NCI-H2107 treated with DMSO at 0.1 percent for 48 hours (cell line): ENCODE measurements at regions not wholly inside any gene's neighbourhood (a gene's known extent, or its start where the extent isn't known, plus 50 kb on each side); places are given as distances from the start of the nearest gene placed in this dataset.

Experiments
- DNase-seq: peaks from one replicate; lab custom pipeline; 2025; ENCODE audit not compliant: unreplicated experiment; lab: John Stamatoyannopoulos, UW

DNA sequence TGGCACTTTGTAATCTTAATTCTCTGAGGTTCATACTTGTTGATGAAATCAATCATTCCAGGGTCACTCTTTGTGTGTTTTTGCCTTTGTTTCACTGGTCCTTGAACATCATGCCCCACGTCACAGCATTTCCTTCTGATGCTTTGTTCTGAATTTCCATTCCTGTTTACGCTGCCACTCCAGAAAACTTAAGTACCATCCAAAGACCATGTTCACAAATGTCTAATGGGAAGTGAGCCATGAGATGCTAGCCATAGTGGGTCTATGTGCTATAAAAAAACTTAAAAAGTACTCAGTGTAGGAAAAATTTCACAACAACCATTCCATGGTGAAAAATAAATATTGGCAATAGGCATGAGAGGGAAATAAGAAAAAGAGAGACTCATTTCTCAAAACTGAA, 232.0 kb downstream of the IBTK start:
- DNase-seq = no peak

DNA sequence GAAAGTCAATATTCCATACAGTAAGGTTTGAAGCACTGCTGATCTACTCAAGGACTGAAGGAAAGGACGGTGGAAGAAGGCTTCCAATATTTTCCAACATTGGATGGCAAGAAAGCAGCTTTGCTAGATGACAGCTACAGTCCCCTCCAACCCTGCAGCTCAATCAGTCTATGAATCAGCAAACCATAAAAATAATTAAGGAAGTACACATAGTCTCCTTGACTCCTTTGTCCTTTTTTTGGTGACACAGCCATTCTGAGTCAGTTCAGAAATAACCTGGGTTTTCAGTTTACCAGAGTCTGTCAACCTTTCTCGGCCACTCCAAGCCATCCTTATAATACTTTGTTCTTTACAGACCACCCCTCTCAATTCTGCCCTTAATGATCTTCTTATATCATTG, 232.5 kb downstream of the IBTK start:
- DNase-seq = no peak

DNA sequence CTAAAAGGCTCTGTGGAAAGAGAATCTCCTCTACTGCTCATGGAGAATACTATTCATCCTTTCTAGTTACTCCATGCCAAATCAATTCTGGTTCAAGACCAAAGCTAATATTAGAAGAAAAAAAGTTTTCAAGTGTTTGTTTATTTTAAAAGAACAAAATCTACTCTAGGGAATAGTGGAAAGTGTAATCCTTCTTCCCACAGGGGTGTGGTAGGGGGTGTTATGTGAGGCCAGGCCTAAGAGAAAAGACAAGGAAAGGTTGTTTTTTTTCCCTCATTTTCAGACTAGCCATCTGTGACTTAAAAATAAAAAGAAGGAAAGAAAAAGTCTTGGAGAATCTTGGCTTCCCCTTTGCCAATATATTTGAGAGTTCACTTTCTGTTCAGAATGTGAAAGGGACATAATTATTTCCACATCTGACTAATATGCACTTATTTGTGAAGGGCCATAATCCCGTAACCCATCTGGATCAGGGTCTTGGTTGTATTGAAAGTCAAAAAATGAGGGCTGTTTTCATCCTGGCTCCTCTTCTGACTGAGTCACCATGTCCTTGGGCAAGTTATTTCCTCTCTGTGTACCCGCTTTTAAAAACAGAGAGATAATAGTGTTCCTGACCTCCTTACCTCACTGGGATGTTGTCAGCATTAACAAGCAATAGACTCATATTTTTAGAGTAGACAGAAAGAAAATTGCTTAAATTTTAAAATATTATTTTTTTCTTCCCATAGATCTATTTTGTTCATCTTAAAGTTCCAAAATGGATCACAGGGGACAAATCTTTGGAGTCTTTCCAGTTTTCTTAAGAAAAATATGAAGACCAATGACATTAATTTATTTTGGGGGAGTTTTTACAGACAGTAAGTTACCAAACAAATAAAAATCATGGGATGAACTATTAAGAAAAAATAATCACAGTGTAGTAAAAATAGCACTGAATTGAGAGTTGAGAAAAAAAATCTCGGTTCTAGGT, 233.7 kb downstream of the IBTK start:
- no peak for DNase-seq

DNA sequence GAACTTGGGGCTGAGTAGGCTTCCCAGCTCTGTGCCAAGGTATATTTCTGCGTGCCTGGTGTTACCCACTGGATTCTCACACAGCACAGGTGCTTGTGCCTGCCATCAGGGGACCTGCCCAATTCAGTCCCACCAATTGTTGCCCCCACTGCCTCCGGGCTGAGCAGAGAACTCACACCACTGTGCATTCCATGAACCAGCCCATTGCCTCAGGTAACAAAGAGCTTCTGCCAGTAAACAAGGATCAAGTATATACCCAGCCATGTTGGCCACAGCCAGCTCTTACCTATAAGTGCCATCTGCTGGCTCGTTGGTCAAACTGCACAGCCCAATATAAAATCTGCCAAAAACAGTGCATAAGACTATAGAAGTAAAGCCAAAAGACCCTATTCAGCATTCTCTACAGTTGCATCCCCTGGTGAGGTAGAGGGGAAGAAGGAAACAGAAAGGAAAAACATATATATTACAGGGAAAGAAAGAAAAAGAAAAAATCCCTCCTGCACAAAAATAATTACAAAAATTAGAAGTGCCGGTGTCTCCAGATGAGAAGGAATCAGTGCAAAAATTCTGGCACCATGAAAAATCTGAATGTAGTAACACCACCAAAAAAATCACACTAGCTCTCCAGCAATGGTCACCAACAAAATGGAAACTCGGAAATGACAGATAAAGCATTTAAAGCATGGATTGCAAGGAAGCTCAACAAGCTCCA, 241.4 kb downstream of the IBTK start:
- no peak for DNase-seq

DNA sequence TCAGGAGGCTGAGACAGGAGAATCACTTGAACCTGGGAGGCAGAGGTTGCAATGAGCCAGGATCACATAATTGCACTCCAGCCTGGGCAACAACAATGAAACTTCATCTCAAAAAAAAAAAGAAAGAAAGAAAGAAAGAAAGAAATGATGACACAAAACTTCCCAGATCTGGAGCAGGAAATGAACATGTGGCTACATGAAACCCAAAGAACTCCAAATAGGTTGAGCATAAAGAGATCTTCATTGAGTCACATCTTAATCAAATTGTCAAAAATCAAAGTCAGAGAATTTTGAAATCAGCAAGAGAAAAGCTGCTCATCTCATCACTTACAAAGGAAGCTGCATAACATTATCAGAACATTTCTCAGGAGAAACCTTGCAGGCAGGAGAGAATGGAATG, 247.0 kb downstream of the IBTK start:
- no peak for DNase-seq

DNA sequence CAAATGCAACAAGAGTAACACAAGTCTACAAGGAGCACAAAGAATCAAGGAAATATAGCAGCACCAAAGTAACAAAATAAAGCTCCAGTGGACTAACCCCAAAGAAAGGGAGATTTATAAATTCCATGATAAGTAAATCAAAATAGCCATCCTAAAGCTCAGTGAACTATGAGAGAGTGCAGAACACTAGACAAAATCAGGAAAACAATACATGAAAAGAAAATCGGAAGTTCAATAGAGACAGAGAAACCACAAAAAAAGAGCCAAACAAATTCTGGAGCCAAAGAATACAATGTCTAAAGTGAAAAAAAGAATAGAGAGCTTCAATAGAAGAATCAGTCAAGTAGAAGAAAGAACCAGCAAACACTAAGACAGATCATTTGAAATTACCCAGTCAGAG, 247.3 kb upstream of the TENT5A start:
- no peak for DNase-seq

DNA sequence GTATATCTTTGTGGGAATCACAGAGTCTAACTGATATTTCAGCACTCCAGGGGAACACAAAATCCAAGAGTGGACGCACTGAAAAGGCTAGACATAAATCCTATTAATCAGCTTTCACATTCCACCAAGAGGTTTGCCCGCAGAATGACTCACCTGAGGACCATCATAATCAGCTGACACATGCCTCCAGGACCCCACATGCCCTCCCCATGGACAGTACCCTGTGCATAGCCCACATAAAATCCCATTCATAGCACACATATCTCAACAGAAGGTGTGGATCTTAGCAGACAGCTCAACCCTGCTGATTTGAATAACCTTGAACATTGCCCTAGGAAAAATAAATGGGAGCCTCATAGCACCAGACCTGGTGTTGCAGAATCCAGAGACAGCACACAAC, 246.8 kb upstream of the TENT5A start:
- DNase-seq = no peak

DNA sequence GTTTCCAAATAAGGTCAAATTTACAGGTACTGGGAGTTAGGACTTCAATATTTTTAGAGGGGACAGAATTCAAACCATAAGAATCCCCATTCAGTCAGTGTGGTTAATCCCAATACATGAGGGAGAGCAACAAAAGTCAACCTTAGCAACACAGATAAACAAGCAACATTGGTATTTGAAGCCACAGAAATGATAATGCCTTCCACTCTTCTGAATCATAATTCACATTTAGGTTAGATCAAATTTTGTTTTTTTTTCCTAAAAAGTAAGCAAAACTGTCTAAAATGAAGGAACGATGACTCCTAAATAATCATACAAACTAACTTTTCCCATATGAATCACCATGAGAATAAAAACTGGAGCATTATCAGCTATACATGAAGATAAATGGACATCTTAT, 246.0 kb upstream of the TENT5A start:
- DNase-seq = no peak

DNA sequence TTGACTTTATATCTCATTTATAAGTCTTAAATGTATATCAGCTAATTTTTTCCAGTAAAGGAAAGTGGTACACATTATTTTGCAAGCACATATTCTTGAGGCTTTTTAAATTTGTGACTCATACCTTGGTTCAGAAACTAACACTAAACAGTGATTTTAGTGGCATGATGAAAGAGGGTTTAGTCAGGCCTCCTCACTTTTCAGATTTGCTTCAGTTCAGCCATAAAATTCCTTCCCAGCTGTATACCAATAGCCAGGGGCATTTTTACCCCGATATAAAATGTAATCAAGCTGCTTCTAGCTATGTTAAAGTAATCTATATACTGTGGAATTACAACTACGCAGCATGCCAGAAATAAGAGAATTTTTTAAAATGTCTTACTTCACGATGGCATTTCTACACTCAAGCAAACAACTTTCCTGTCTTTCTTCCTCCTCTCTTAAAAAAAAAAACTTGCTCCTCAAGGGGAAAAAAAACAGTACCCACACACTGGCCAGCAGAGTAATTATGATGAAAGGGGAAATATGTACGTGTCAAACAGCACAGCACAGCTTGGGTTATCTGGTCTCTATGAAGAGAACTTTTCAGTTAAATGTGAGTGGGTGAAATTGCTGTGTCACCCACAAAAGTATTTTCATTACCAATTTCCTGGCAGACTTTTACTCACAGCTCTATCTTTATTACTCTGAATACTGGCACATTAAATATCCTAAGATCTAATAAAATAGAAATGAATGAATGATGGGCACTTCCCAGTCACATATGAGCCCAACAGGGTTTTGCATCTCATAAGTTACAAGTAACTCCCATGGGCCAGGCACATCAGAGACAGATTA, 244.8 kb upstream of the TENT5A start:
- no peak for DNase-seq

DNA sequence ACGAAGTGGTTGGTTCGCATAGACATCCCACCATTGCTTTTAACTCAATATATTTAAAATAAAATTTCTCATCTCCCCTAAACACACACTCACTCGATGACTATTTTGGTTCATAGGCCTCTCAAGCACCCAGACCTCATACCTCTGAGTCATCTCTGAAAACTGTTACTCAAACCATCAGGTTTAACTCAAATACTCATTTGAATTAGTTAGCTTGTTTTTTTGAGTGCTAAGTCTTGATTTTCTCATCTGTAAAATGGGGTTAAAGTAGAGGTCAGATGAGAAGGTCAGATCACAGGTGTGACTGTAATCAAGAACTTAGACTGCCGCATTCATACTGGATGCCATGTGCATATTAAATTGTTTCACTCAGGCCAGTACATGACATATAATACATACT, 243.9 kb upstream of the TENT5A start:
- no peak for DNase-seq

DNA sequence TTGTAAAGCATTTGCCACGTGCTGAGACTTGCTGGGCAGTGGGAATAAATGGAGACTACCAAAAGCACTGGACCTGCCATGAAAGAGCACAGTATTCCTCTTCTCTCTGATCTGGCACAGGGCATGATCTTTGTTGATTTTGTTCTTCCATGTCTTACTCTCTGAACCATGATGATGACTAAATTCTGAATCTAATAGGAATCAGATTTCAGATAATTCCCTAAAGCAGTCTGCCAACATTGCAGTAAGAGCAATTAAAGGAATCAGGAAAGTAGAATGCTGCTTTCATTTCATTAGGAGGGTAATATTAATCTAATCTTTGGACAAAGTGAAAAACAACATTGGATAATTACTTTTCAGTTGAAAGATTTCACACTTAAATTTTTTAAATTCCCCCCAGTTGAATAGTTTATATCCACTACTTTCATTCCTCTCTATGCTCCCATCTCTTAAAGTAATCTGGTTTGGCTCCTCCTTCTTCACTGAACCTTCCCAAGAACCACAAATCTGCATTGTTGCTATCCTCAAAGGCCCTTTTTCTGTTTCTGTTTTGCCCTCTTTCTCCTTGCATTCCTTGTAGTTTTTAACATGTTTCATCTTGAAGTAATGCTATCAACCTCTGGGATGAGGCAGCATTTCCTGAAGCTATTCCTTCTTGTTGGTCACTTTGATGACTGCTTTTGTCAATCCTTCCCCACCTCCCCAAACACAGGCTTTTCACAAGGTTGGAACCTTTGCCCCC, 243.2 kb upstream of the TENT5A start:
- no peak for DNase-seq

DNA sequence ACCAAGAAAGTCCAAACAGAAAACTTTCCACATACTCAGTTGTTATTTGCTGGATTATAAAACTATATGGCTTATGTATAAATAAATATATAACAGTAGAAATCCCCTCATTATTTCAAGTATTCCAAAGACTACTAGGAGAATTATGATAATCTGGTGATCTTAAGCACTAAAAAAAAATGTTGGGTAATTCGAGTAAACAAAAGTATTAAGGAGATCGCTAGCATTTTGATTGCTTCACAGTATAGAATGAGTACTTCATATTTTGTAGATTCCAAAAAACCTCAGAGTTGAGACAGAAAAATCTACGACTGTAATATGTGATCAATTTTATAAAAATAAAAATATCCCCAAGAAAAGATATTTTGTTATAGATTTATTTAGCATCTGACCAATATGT, 236.4 kb upstream of the TENT5A start:
- no peak for DNase-seq

DNA sequence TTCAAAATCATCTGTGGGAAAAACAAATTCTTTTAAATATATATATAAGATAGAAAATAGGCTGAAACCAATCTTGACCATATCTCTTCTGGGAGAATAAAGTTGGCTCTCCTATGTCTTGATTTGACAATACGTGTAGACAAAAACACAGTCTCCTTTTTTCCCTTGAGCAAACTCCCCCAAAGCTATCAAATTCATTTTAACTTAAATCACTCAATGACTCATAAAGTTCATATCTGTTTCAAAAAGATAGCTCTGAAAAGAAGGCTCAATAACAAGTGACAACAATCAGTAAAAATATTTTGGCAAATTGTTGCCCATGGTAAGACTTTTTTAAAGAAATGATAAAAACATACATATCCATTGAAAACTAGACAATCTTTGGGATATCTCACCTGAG, 236.0 kb upstream of the TENT5A start:
- DNase-seq = no peak

DNA sequence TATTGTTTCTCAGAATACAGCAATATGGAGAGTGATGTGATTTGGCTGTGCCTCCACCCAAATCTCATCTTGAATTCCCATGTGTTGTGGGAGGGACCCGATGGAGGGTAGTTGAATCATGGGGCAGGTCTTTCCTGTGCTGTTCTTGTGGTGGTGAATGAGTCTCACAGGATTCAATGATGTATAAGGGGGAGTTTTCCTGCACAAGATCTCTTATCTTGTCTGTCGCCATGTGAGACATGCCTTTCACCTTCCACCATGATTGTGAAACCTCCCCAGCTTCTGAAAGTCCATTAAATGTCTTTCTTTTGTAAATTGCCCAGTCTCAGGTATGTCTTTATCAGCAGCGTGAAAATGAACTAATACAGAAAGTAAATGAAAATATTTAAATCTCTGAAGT, 234.8 kb upstream of the TENT5A start:
- no peak for DNase-seq

DNA sequence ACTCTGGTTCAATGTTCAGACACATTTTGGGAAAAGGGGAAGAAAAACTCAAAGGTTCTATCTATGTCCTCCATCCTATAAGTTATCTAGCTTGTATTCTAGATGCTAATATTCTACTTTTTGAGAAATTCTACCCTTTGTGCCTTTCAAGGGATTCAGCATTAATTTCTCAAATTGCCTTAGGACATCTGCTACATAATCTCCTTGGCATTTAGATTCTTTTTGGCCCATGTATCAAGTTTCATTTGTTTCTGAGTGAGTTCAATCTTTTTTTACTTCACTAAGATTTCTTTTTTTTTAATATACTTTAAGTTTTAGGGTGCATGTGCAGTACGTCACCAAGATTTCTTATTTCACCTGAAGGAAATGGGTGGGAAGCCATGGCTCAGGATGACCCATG, 232.7 kb upstream of the TENT5A start:
- no peak for DNase-seq

DNA sequence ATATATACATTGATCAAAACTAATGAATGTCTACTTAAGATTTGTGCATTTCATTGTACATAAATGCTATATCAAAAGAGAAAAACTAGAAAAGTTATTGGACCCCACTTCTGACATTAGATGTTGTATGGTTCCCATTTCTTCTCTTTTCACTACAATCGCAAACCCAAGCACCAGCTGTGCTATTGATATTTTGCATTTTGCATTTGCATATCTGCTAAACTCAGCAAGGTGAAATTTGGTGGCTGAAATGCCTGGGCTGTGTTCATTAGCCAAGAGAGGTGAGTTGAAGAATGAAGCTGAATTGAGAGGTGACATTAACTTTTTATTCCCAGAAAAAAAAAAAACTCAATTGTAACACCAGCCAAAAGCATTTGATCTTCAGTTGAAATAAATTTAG, 232.1 kb upstream of the TENT5A start:
- no peak for DNase-seq

DNA sequence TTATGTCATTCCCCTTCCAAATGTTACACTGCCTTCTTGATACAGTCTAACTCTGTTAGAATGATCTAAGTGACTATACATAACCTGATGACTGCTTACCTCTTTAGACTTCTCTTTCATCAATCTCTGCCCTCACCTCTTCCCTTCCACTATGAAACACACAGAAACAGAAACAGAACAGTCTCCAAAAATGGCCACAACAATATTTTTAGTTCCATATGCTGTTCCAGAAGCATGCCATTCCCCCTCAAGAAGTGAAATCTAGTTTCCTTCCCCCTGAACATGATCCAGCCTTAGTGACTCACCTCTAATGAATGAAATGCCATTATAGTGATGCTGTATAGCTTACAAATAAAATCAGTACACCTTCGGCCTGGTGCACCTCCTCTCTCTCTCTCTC, 229.3 kb upstream of the TENT5A start:
- DNase-seq = no peak

DNA sequence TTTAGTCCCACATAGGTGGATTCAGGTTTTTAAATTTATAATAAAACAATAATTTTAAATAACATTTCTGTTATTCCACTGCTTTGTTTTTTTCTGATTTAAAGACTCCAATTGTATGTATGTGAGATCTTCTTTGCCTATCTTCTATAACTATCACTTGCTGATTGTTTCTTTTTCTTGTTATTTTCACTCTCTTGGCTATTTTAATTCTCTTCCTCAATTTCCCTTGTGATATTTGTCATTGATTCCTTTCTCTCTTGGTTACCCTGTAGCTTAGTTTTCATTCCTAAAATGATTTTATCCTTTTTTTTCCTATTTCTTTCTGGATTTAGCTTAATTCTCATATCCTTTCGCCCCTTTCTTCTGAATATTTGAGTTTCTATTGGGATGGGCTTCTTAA, 227.3 kb upstream of the TENT5A start:
- no peak for DNase-seq

DNA sequence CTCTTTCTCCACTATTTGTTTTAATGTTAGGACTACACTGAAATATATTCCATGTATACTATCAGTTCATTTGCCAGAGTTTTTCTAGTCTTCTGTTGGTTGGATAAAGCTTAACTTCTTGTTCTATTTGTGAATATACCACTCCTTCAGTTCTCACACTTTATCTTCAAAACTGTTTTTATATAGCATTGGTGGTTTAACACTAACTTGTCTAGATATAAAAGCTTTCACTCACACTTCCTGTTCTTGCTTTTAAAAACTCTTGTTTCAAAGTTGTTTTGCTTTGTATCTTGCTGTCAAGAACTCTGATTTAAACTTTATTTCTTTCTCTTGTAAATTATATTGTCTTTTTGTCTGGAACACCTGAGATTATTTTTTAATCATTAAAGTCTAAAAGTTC, 226.8 kb upstream of the TENT5A start:
- no peak for DNase-seq

DNA sequence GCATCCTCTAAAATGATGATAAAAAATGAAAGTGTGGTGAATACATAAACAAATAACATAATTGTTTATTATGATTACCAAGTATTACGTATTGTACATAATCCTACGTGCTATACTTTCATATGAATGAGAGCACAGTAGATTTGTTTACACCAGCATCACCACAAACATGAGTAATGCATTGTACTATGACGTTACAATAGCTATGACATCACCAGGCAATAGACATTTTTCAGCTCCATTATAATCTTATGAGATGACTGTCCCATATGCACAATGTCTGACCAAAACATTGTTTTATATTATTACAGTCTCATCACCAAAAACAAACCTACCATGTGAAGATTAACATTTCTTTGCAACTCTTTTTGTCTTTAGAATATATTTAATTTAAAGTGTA, 225.7 kb upstream of the TENT5A start:
- no peak for DNase-seq

DNA sequence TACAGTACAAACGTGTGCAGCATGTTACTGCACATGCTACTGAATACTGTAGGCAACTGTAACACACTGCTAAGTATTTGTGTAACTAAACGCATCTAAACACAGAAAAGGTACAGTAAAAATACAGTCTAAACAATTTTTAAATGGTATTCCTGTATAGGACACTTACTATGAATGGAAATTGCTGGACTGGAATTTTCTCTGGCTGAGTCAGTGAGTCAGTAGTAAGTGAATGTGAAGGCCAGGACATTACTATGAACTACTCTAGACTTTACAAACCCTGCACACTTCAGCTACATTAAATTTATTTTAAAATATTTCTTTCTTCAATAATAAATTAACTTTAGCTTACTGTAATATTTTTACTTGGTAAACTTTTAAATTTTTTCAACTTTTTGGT, 225.0 kb upstream of the TENT5A start:
- DNase-seq = no peak
